ENCODE measurements at regions not wholly inside any gene's neighbourhood (a gene's known extent, or its start where the extent isn't known, plus 50 kb on each side); places are given as distances from the start of the nearest gene placed in this dataset.

DNA sequence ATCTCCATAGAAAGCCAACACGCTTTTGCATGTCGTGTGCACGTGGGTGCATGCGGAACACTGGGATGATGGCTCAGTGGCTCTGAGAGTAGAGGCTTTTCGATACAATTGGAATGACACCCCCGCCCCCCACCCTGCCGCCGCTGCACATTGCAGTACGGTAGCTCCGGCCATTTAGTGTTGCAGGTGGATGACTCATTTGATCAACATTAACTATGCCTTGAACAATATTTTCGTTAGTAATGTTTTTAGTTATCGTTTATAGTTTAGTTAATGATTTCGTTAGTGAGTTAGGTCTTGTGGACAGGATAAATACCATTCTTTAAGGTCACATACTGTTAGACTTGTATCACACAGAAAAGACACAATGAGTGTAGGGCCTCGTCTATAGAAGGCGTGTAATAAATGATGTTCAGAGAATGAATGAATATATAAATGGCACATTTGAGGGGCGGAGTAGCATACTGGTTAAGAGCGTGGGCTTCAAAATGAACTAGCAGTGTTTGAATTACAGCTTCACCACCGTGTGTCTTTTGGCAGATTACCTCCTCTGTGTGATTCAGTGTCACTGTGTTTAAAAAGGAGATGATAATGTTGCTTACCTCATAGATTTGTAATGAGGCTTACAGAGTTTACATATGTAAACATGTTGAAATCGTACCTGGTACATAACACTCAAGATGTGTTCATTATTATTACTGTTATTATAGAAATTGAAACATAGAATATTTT, 67.2 kb upstream of the TENM3 start:
- Histone ChIP-seq H3K9ac (ENCODE audit: low read length) (no peak overlapping the region), H3K4me1 (ENCODE audit: control insufficient read depth in 1 of 2, insufficient read depth in 2 of 2, low read length in 2 of 2) (no peaks in the 10 kb centered on the region), H3K9me2 (ENCODE audit: insufficient read depth) (no peaks in the 10 kb centered on the region), H3K4me3 (replicated peaks in 1 of 2; ENCODE audit: low read depth in 1 of 2, low read length in 2 of 2) (no peak overlapping the region), H4K20me1 (ENCODE audit: insufficient read depth) (no peaks in the 10 kb centered on the region), H3K9me3 (ENCODE audit: control insufficient read depth in 1 of 2, insufficient read depth in 1 of 2, low read depth in 1 of 2, low read length in 2 of 2) (no peaks in the 10 kb centered on the region), H3K4me2 (ENCODE audit: low read length) (no peak overlapping the region), H3K27ac (ENCODE audit: low read depth, low read length) (no peak overlapping the region), H3K27me3 (ENCODE audit: insufficient read depth, low read length) (peaks cover 16% of the 10 kb centered on the region; the same call in 1 of the 2 replicates), H3K79me2 (ENCODE audit: insufficient read depth, low read length) (no peaks in the 10 kb centered on the region), H2AFZ (ENCODE audit: low read depth, low read length, poor library complexity, severe bottlenecking) (no peak overlapping the region), H3K36me3 (ENCODE audit: control insufficient read depth in 1 of 2, insufficient read depth in 2 of 2, low read length in 2 of 2) (no peaks in the 10 kb centered on the region)
- intact Hi-C loops (cut with micrococcal nuclease) = no loop called here
- DNase-seq (ENCODE audit: low read depth, low spot score) = no peak
- ChIA-PET POLR2A (no interaction called here), RAD21 (ENCODE audit: low non-redundant PET in 1 of 2, low total read pairs in 2 of 2, uncharacterized antibody in 2 of 2, unreplicated experiment in 2 of 2) (no interaction called here), CTCF (no interaction called here)
- TF ChIP-seq, protein P1, sequence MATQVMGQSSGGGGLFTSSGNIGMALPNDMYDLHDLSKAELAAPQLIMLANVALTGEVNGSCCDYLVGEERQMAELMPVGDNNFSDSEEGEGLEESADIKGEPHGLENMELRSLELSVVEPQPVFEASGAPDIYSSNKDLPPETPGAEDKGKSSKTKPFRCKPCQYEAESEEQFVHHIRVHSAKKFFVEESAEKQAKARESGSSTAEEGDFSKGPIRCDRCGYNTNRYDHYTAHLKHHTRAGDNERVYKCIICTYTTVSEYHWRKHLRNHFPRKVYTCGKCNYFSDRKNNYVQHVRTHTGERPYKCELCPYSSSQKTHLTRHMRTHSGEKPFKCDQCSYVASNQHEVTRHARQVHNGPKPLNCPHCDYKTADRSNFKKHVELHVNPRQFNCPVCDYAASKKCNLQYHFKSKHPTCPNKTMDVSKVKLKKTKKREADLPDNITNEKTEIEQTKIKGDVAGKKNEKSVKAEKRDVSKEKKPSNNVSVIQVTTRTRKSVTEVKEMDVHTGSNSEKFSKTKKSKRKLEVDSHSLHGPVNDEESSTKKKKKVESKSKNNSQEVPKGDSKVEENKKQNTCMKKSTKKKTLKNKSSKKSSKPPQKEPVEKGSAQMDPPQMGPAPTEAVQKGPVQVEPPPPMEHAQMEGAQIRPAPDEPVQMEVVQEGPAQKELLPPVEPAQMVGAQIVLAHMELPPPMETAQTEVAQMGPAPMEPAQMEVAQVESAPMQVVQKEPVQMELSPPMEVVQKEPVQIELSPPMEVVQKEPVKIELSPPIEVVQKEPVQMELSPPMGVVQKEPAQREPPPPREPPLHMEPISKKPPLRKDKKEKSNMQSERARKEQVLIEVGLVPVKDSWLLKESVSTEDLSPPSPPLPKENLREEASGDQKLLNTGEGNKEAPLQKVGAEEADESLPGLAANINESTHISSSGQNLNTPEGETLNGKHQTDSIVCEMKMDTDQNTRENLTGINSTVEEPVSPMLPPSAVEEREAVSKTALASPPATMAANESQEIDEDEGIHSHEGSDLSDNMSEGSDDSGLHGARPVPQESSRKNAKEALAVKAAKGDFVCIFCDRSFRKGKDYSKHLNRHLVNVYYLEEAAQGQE (IDR thresholded peaks at IDR 0.05; ENCODE audit: low read depth) = no peak
- TF ChIP-seq FOSL1 (IDR thresholded peaks at IDR 0.05; ENCODE audit: low read depth) (no peak), ZFX (IDR thresholded peaks at IDR 0.05) (no peak), SIN3A (IDR thresholded peaks at IDR 0.05; ENCODE audit: low read depth) (no peak), ELF1 (IDR thresholded peaks at IDR 0.05; ENCODE audit: borderline replicate concordance, low read depth) (no peak), EGR1 (IDR thresholded peaks at IDR 0.05; ENCODE audit: low read depth) (no peak), CEBPB (IDR thresholded peaks at IDR 0.05; ENCODE audit: low read depth) (no peak), SRF (IDR thresholded peaks at IDR 0.05; ENCODE audit: low read depth) (no peak), EZH2phosphoT487 (IDR thresholded peaks at IDR 0.05; ENCODE audit: borderline replicate concordance) (no peak), RAD21 (IDR thresholded peaks at IDR 0.05; ENCODE audit: low read depth) (no peak), EZH2 (IDR thresholded peaks at IDR 0.05) (no peak), MAX (IDR thresholded peaks at IDR 0.05) (no peak), POLR2A (IDR thresholded peaks at IDR 0.05; ENCODE audit: borderline replicate concordance, extremely low read depth, insufficient read depth, insufficient read length) (no peak)
- TF ChIP-seq, protein P2, sequence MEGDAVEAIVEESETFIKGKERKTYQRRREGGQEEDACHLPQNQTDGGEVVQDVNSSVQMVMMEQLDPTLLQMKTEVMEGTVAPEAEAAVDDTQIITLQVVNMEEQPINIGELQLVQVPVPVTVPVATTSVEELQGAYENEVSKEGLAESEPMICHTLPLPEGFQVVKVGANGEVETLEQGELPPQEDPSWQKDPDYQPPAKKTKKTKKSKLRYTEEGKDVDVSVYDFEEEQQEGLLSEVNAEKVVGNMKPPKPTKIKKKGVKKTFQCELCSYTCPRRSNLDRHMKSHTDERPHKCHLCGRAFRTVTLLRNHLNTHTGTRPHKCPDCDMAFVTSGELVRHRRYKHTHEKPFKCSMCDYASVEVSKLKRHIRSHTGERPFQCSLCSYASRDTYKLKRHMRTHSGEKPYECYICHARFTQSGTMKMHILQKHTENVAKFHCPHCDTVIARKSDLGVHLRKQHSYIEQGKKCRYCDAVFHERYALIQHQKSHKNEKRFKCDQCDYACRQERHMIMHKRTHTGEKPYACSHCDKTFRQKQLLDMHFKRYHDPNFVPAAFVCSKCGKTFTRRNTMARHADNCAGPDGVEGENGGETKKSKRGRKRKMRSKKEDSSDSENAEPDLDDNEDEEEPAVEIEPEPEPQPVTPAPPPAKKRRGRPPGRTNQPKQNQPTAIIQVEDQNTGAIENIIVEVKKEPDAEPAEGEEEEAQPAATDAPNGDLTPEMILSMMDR (IDR thresholded peaks at IDR 0.05 in 2 of 3, conservative IDR thresholded peaks at IDR 0.05 in 1 of 3; ENCODE audit: borderline replicate concordance in 1 of 3, insufficient read depth in 1 of 3, low read depth in 2 of 3, low read length in 2 of 3) = no peak
- TF ChIP-seq, protein P3, sequence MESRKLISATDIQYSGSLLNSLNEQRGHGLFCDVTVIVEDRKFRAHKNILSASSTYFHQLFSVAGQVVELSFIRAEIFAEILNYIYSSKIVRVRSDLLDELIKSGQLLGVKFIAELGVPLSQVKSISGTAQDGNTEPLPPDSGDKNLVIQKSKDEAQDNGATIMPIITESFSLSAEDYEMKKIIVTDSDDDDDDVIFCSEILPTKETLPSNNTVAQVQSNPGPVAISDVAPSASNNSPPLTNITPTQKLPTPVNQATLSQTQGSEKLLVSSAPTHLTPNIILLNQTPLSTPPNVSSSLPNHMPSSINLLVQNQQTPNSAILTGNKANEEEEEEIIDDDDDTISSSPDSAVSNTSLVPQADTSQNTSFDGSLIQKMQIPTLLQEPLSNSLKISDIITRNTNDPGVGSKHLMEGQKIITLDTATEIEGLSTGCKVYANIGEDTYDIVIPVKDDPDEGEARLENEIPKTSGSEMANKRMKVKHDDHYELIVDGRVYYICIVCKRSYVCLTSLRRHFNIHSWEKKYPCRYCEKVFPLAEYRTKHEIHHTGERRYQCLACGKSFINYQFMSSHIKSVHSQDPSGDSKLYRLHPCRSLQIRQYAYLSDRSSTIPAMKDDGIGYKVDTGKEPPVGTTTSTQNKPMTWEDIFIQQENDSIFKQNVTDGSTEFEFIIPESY (IDR thresholded peaks at IDR 0.05; ENCODE audit: extremely low read depth, insufficient replicate concordance, low read length) = no peak
- BruUV-seq (replicated peaks) = no TSS peak
- ATAC-seq = no peak

Data from HCT116 (cell line).